ENCODE measurements at regions not wholly inside any gene's neighbourhood (a gene's known extent, or its start where the extent isn't known, plus 50 kb on each side); places are given as distances from the start of the nearest gene placed in this dataset.

GRCh38 chr3:164608554-164609276 is 469.6 kb downstream of the SI start:
- peaks cover 17% of the 10 kb centered on the region for H3K4me1 ChIP-seq (ENCODE audit: low read depth)
- no peak for TF ChIP-seq CTCF (IDR thresholded peaks at IDR 0.05; ENCODE audit: low read depth, low read length)
- no peaks in the 10 kb centered on the region for H3K27me3 ChIP-seq
- H3K36me3 ChIP-seq: no peaks in the 10 kb centered on the region
- H3K9me3 ChIP-seq (ENCODE audit: low read depth): no peaks in the 10 kb centered on the region
- no peak overlapping the region for H3K4me3 ChIP-seq
- no peak for DNase-seq (ENCODE audit: low read depth in 1 of 2, low spot score in 1 of 2)
- H3K27ac ChIP-seq: no peak overlapping the region

- no peaks in the 10 kb centered on the region for H3K36me3 ChIP-seq
- no peak overlapping the region for H3K27ac ChIP-seq
- TF ChIP-seq CTCF (IDR thresholded peaks at IDR 0.05; ENCODE audit: low read depth, low read length): no peak
- H3K27me3 ChIP-seq: no peaks in the 10 kb centered on the region
- no peak for DNase-seq (ENCODE audit: low read depth in 1 of 2, low spot score in 1 of 2)
- H3K9me3 ChIP-seq (ENCODE audit: low read depth): no peaks in the 10 kb centered on the region
- no peaks in the 10 kb centered on the region for H3K4me1 ChIP-seq (ENCODE audit: low read depth)
- no peak overlapping the region for H3K4me3 ChIP-seq
These were observed 473.6 kb downstream of the SI start for GRCh38 chr3:164604687-164605086.

- DNase-seq (ENCODE audit: low read depth in 1 of 2, low spot score in 1 of 2): no peak
- Histone ChIP-seq H3K27ac (no peak overlapping the region), H3K36me3 (no peaks in the 10 kb centered on the region), H3K4me3 (no peak overlapping the region), H3K27me3 (no peaks in the 10 kb centered on the region), H3K9me3 (ENCODE audit: low read depth) (no peaks in the 10 kb centered on the region), H3K4me1 (ENCODE audit: low read depth) (no peaks in the 10 kb centered on the region)
- no peak for TF ChIP-seq CTCF (IDR thresholded peaks at IDR 0.05; ENCODE audit: low read depth, low read length)
These were observed 500.6 kb downstream of the SI start for GRCh38 chr3:164577667-164578210.

- Histone ChIP-seq H3K27ac (no peak overlapping the region), H3K27me3 (no peaks in the 10 kb centered on the region), H3K36me3 (no peaks in the 10 kb centered on the region), H3K9me3 (ENCODE audit: low read depth) (no peaks in the 10 kb centered on the region), H3K4me3 (no peak overlapping the region), H3K4me1 (ENCODE audit: low read depth) (no peaks in the 10 kb centered on the region)
- DNase-seq (ENCODE audit: low read depth in 1 of 2, low spot score in 1 of 2): no peak
- no peak for TF ChIP-seq CTCF (IDR thresholded peaks at IDR 0.05; ENCODE audit: low read depth, low read length)
These were observed 505.9 kb downstream of the SI start for GRCh38 chr3:164572436-164572835.

GRCh38 chr3:164550857-164551256 is 527.4 kb downstream of the SI start:
- no peak for TF ChIP-seq CTCF (IDR thresholded peaks at IDR 0.05; ENCODE audit: low read depth, low read length)
- Histone ChIP-seq H3K4me3 (no peak overlapping the region), H3K36me3 (no peaks in the 10 kb centered on the region), H3K27me3 (no peaks in the 10 kb centered on the region), H3K9me3 (ENCODE audit: low read depth) (no peaks in the 10 kb centered on the region), H3K4me1 (ENCODE audit: low read depth) (no peaks in the 10 kb centered on the region), H3K27ac (no peak overlapping the region)
- no peak for DNase-seq (ENCODE audit: low read depth in 1 of 2, low spot score in 1 of 2)
